GM23248 (cell line): ENCODE measurements at regions not wholly inside any gene's neighbourhood (a gene's known extent, or its start where the extent isn't known, plus 50 kb on each side); places are given as distances from the start of the nearest gene placed in this dataset.
A peak's percentile ranks its signal among the peaks of the same experiment; 100 is the strongest.

Experiments
- DNase-seq: peaks from one replicate; pipeline ENCODE4 v3.0.0-alpha.2; 2015
- H2AFZ ChIP-seq: fragments of 200-600 bp; sonication (generic); 2 replicates; pipeline ENCODE4 v1.6.1; 2016; ENCODE audit warnings: antibody characterized with exemption
- H3F3A ChIP-seq: fragments of 200-600 bp; sonication (generic); 2 replicates; pipeline ENCODE4 v1.6.1; 2016; ENCODE audit warnings: mild to moderate bottlenecking, antibody characterized with exemption, mixed run types; ENCODE audit not compliant: insufficient read depth
- H3K27ac ChIP-seq: fragments of 200-600 bp; sonication (generic); 2 replicates; pipeline ENCODE4 v1.5.1; 2016; ENCODE audit warnings: mild to moderate bottlenecking
- H3K27me3 ChIP-seq: fragments of 200-600 bp; sonication (generic); replicated peaks from 2 replicates; pipeline ENCODE4 v1.6.1; 2016; ENCODE audit warnings: mild to moderate bottlenecking; ENCODE audit not compliant: insufficient read depth
- H3K36me3 ChIP-seq: fragments of 200-600 bp; sonication (generic); 2 replicates; pipeline ENCODE4 v1.6.1; 2016; ENCODE audit warnings: low read depth, mild to moderate bottlenecking
- H3K4me1 ChIP-seq: fragments of 200-600 bp; sonication (generic); 2 replicates; pipeline ENCODE4 v1.6.1; 2016; ENCODE audit warnings: mild to moderate bottlenecking; ENCODE audit not compliant: insufficient read depth
- H3K4me2 ChIP-seq: fragments of 200-600 bp; sonication (generic); one replicate; pipeline ENCODE4 v1.6.1; 2016; ENCODE audit warnings: mild to moderate bottlenecking; ENCODE audit not compliant: unreplicated experiment
- H3K4me3 ChIP-seq: fragments of 200-600 bp; sonication (generic); 2 replicates; pipeline ENCODE4 v1.5.1; 2016; ENCODE audit warnings: mild to moderate bottlenecking
- H3K79me2 ChIP-seq: fragments of 200-600 bp; sonication (generic); 2 replicates; pipeline ENCODE4 v1.6.1; 2016; ENCODE audit warnings: mild to moderate bottlenecking; ENCODE audit not compliant: insufficient read depth
- H3K9ac ChIP-seq: fragments of 200-600 bp; sonication (generic); 2 replicates; pipeline ENCODE4 v1.6.1; 2016; ENCODE audit warnings: mild to moderate bottlenecking
- H3K9me2 ChIP-seq: fragments of 200-600 bp; sonication (generic); 2 replicates; pipeline ENCODE4 v1.6.1; 2016; ENCODE audit warnings: mixed run types, mild to moderate bottlenecking, moderate library complexity; ENCODE audit not compliant: insufficient read depth
- H3K9me3 ChIP-seq: fragments of 200-600 bp; sonication (generic); one replicate; pipeline ENCODE4 v1.6.1; 2017; ENCODE audit warnings: low read depth
- H4K20me1 ChIP-seq: fragments of 200-600 bp; sonication (generic); 2 replicates; pipeline ENCODE4 v1.6.0; 2016; ENCODE audit not compliant: insufficient read depth
- EZH2 ChIP-seq: fragments of 200-600 bp; sonication (generic); IDR thresholded peaks from 2 replicates; pipeline ENCODE4 v1.6.1; 2018; ENCODE audit warnings: antibody characterized with exemption, mild to moderate bottlenecking; ENCODE audit not compliant: insufficient read depth, poor library complexity, severe bottlenecking
- EZH2phosphoT487 ChIP-seq: fragments of 200-600 bp; sonication (generic); IDR thresholded peaks from 2 replicates; pipeline ENCODE4 v1.6.1; 2018; ENCODE audit warnings: antibody characterized with exemption, moderate library complexity, mild to moderate bottlenecking, low read depth; ENCODE audit not compliant: insufficient read depth
- WGBS, 2 experiments: methylation state at CpG; one replicate each; pipeline ENCODE4 v1.1.6; 2015 to 2017; ENCODE audit warnings: low lambda C conversion rate in 2 of 2, low coverage in 1 of 2; ENCODE audit errors: missing lambda C conversion rate in 2 of 2; 5-methylcytosine and 5-hydroxymethylcytosine counted together
- in situ Hi-C: fragments of 300-500 bp; cut with MboI; formaldehyde crosslinking; loops from 2 replicates; pipeline ENCODE4 v1.15.0; 2020

- H2AFZ ChIP-seq, result peak overlapping the region; percentile 34
- no peak overlapping the region for H3K4me3 ChIP-seq
- no peaks in the 10 kb centered on the region for H3K9me3 ChIP-seq
- no peaks in the 10 kb centered on the region for H3K36me3 ChIP-seq
- no peaks in the 10 kb centered on the region for H4K20me1 ChIP-seq
- in situ Hi-C loops, result no loop called here
- no peaks in the 10 kb centered on the region for H3K27me3 ChIP-seq
- TF ChIP-seq EZH2 (no peak), EZH2phosphoT487 (no peak)
- no peaks in the 10 kb centered on the region for H3K4me1 ChIP-seq
- no peak for DNase-seq
- H3K9me2 ChIP-seq, result no peaks in the 10 kb centered on the region
- H3K4me2 ChIP-seq, result peak overlapping the region; percentile 15
- no peaks in the 10 kb centered on the region for H3K79me2 ChIP-seq
- no peaks in the 10 kb centered on the region for H3F3A ChIP-seq
- no peak overlapping the region for H3K9ac ChIP-seq
- no peak overlapping the region for H3K27ac ChIP-seq
- WGBS, 2 experiments, result 32% methylated on average over 2 of the region's 2 CpGs
These were observed 975.4 kb downstream of the NR2F1-AS1 start for GRCh38 chr5:92605591-92605990.

GRCh38 chr5:92599217-92599810 is 981.7 kb downstream of the NR2F1-AS1 start:
- H2AFZ ChIP-seq, result no peak overlapping the region

GRCh38 chr5:92594031-92594430 is 987.0 kb downstream of the NR2F1-AS1 start:
- DNase-seq, result no peak
- in situ Hi-C loops, result no loop called here
- no peaks in the 10 kb centered on the region for H3K27me3 ChIP-seq
- no peaks in the 10 kb centered on the region for H3K4me1 ChIP-seq
- no peaks in the 10 kb centered on the region for H3F3A ChIP-seq
- H3K27ac ChIP-seq, result no peak overlapping the region
- H3K9me3 ChIP-seq, result no peaks in the 10 kb centered on the region
- no peak overlapping the region for H2AFZ ChIP-seq
- no peak overlapping the region for H3K4me2 ChIP-seq
- no peaks in the 10 kb centered on the region for H3K36me3 ChIP-seq
- TF ChIP-seq EZH2 (no peak), EZH2phosphoT487 (no peak)
- no peaks in the 10 kb centered on the region for H3K79me2 ChIP-seq
- no peaks in the 10 kb centered on the region for H3K9me2 ChIP-seq
- no peak overlapping the region for H3K4me3 ChIP-seq
- no peaks in the 10 kb centered on the region for H4K20me1 ChIP-seq
- H3K9ac ChIP-seq, result no peak overlapping the region

More at GRCh38 chr5:92599217-92599810, 981.7 kb downstream of the NR2F1-AS1 start:
- H3K27me3 ChIP-seq, result no peaks in the 10 kb centered on the region
- no peak overlapping the region for H3K4me3 ChIP-seq
- H3F3A ChIP-seq, result no peaks in the 10 kb centered on the region
- no peaks in the 10 kb centered on the region for H3K9me2 ChIP-seq
- H3K36me3 ChIP-seq, result no peaks in the 10 kb centered on the region
- no peak overlapping the region for H3K4me2 ChIP-seq
- no peaks in the 10 kb centered on the region for H4K20me1 ChIP-seq
- H3K27ac ChIP-seq, result no peak overlapping the region
- H3K9ac ChIP-seq, result no peak overlapping the region
- no peaks in the 10 kb centered on the region for H3K79me2 ChIP-seq
- TF ChIP-seq EZH2phosphoT487 (no peak), EZH2 (no peak)
- no peaks in the 10 kb centered on the region for H3K4me1 ChIP-seq
- peak; percentile 5 for DNase-seq
- H3K9me3 ChIP-seq, result no peaks in the 10 kb centered on the region
- 54 to 56% methylated on average over 1 of the region's 1 CpG for WGBS, 2 experiments
- in situ Hi-C loops, result no loop called here

- H2AFZ ChIP-seq, result no peak overlapping the region
- TF ChIP-seq EZH2phosphoT487, result no peak
- no peak for TF ChIP-seq EZH2
- no peaks in the 10 kb centered on the region for H3F3A ChIP-seq
- H3K4me2 ChIP-seq, result no peak overlapping the region
- no peaks in the 10 kb centered on the region for H4K20me1 ChIP-seq
- DNase-seq, result no peak
- no peaks in the 10 kb centered on the region for H3K4me1 ChIP-seq
- H3K36me3 ChIP-seq, result no peaks in the 10 kb centered on the region
- H3K9ac ChIP-seq, result no peak overlapping the region
- H3K27me3 ChIP-seq, result no peaks in the 10 kb centered on the region
- no peak overlapping the region for H3K27ac ChIP-seq
- no peaks in the 10 kb centered on the region for H3K9me2 ChIP-seq
- no peaks in the 10 kb centered on the region for H3K9me3 ChIP-seq
- in situ Hi-C loops, result no loop called here
- WGBS, 2 experiments, result 27 to 47% methylated on average over 1 of the region's 1 CpG
- no peaks in the 10 kb centered on the region for H3K79me2 ChIP-seq
- H3K4me3 ChIP-seq, result no peak overlapping the region
These were observed 992.1 kb downstream of the NR2F1-AS1 start for GRCh38 chr5:92588876-92589275.

- Histone ChIP-seq H3K9ac (no peak overlapping the region), H3K4me3 (no peak overlapping the region), H3K4me1 (0 out of 2 replicates have a peak, but pooled peaks cover 5% of the 10 kb centered on the region), H2AFZ (0 out of 2 replicates have a peak overlapping the region, but pooled peaks have one; percentile 13), H3K36me3 (no peaks in the 10 kb centered on the region), H3K27me3 (no peaks in the 10 kb centered on the region), H3K9me3 (no peaks in the 10 kb centered on the region), H3K27ac (no peak overlapping the region), H3K4me2 (no peak overlapping the region), H3K79me2 (no peaks in the 10 kb centered on the region), H4K20me1 (no peaks in the 10 kb centered on the region), H3F3A (no peaks in the 10 kb centered on the region), H3K9me2 (no peaks in the 10 kb centered on the region)
- in situ Hi-C loops, result no loop called here
- TF ChIP-seq EZH2, result no peak
- DNase-seq, result no peak
- WGBS, 2 experiments, result 56 to 61% methylated on average over 3 of the region's 3 CpGs
These were observed 999.3 kb downstream of the NR2F1-AS1 start for GRCh38 chr5:92581690-92582089.
